C4-2B (cell line): ENCODE measurements at regions not wholly inside any gene's neighbourhood (a gene's known extent, or its start where the extent isn't known, plus 50 kb on each side); places are given as distances from the start of the nearest gene placed in this dataset.

Source experiments
- H3K27ac ChIP-seq: fragments of 450-650 bp; 2 replicates; pipeline ENCODE4 v1.5.1; 2017
- ZFX ChIP-seq: fragments of 450-650 bp; IDR thresholded peaks from 2 replicates; pipeline ENCODE4 v1.6.1; 2017
- TF ChIP-seq, protein P1 (sequence below): fragments of 450-650 bp; conservative IDR thresholded peaks from 2 replicates; pipeline ENCODE4 v1.5.1; 2017; ENCODE audit warnings: mild to moderate bottlenecking

DNA sequence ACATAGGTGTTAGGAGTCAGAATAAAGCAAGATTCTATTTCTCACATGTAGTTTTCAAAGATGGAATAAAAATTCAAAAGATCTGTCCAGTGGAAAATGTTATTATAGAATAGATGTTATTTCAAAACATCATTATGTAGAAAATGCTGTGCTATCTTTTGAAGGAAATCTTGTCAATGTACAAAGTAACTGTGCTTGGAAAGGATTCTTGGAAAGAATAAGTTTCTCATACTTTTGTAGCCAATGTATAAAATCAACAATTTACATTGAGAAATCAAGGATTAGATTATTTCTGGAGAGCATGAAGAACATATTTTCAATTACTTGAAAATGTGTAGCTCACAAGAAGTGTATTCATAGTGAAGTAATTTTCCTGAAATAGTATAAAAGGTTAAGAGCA is 532.5 kb upstream of the MGAT4C start:
- H3K27ac ChIP-seq, result no peak overlapping the region
- no peak for TF ChIP-seq ZFX
- TF ChIP-seq, protein P1, sequence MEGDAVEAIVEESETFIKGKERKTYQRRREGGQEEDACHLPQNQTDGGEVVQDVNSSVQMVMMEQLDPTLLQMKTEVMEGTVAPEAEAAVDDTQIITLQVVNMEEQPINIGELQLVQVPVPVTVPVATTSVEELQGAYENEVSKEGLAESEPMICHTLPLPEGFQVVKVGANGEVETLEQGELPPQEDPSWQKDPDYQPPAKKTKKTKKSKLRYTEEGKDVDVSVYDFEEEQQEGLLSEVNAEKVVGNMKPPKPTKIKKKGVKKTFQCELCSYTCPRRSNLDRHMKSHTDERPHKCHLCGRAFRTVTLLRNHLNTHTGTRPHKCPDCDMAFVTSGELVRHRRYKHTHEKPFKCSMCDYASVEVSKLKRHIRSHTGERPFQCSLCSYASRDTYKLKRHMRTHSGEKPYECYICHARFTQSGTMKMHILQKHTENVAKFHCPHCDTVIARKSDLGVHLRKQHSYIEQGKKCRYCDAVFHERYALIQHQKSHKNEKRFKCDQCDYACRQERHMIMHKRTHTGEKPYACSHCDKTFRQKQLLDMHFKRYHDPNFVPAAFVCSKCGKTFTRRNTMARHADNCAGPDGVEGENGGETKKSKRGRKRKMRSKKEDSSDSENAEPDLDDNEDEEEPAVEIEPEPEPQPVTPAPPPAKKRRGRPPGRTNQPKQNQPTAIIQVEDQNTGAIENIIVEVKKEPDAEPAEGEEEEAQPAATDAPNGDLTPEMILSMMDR, result no peak

DNA sequence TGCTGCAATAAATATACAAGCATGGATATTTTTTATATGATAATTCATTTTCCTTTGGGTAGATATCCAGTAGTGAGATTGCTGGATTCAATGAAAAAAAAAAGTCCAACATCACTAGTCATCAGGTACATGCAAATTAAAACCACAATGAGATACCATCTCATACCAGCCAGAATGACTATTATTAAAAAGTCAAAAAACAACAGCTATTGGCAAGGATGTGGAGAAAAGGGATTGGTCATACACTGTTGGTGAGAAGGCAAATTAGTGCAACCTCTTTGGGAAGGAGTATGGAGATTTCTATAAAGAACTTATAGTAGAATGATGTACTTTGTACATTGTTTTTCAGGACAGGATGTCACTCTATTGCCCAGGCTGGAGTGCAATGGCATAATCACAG is 531.2 kb upstream of the MGAT4C start:
- no peak overlapping the region for H3K27ac ChIP-seq
- TF ChIP-seq, protein P1, result no peak
- no peak for TF ChIP-seq ZFX

DNA sequence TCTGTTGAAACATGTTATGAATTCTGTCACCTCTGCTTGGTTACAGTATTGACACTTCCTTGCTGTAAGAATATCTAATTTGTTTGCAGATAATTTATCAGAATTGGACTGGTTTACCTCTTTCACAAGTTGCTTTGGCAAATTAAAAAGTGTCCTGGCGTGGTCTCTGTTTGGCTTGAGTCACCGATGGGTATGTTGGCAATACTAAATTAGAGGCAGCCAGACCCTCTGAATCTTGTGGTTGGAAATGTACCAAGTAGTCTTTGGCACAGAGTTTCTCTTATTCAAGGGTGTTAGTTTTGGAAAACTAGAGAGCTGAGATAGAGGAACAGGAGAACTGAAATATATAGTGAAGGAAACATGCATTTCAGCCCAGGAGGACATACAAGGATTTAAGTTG is 521.1 kb upstream of the MGAT4C start:
- TF ChIP-seq, protein P1, result no peak
- no peak for TF ChIP-seq ZFX
- H3K27ac ChIP-seq, result no peak overlapping the region

DNA sequence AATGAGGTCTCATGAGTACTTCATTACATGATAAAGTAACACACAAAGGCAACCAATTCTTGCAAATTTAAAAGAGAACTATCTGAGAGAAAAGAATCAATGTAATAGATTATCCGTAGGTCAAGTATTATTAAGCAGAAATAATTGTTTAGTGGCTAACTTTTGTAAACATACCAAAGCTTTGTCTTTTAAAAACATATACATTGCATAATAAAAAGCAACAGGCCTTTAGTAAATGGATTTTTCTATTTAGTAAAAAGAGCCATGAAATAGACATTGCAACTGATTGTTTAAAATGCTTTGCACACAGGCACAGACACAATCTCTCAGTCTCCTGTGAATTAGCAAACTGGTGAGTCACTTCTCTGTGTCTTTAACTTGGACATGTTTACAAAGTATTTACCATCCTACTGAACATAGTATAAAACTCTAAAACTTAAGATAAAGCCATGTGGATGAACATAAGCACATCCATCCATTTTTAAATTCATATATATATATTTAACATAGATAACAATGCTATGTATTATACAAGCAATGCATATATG is 518.7 kb upstream of the MGAT4C start:
- H3K27ac ChIP-seq, result no peak overlapping the region
- no peak for TF ChIP-seq ZFX
- TF ChIP-seq, protein P1, result no peak

DNA sequence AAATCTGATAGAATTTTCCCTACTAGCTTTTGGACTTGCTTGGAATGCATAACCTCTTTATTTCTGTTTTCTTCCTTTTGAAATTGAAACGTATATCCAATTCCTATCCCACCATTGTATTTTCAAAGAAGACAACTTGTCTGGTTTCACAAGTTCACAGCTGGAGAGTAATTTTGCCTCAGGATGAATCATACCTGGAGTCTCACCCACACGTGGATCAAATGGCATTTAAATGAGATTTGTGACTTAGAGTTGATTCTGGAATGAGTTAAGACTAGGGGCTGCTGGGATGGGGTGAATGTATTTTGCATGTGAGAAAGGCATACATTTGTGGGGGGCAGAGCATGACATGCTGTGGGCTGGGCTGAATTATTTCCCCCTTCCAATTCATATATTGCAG is 516.5 kb upstream of the MGAT4C start:
- no peak overlapping the region for H3K27ac ChIP-seq
- TF ChIP-seq, protein P1, result no peak
- TF ChIP-seq ZFX, result no peak

DNA sequence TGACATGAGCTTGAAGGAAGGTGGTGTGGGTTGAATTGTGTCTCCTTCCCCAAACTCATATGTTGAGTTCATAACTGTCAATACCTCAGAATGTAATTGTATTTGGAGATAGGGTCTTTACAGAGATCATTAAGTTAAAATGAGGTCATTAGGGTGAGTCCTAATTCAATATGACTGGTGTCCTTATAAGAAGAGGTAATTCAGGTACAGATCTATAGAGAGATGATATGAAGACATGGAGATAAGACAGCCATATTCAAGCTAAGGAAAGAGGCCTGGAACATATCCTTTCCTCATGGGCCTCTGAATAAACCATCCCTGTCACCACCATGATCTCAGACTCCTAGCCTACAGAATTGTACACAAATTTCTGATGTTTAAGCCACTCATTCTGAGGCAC is 514.7 kb upstream of the MGAT4C start:
- no peak overlapping the region for H3K27ac ChIP-seq
- no peak for TF ChIP-seq ZFX

DNA sequence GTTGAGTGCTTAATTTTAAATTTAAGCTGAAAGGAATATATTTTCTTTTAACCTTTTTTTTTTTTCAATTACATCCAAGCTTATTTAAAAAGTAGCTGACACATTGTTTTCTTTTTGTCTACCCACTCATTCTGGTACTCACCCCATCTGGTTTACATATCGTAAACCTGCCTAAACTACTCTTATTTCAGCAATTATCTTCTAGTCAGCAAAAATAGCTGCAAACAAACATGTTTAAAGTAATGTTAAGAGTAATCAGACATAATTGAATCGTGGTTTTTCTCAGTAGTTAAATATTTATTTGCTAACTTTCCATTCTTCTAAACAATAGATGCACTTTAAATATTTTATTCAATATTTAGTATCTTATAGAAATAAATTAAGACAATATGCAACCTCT is 492.7 kb upstream of the MGAT4C start:
- H3K27ac ChIP-seq, result no peak overlapping the region
- no peak for TF ChIP-seq ZFX
- TF ChIP-seq, protein P1, result no peak

DNA sequence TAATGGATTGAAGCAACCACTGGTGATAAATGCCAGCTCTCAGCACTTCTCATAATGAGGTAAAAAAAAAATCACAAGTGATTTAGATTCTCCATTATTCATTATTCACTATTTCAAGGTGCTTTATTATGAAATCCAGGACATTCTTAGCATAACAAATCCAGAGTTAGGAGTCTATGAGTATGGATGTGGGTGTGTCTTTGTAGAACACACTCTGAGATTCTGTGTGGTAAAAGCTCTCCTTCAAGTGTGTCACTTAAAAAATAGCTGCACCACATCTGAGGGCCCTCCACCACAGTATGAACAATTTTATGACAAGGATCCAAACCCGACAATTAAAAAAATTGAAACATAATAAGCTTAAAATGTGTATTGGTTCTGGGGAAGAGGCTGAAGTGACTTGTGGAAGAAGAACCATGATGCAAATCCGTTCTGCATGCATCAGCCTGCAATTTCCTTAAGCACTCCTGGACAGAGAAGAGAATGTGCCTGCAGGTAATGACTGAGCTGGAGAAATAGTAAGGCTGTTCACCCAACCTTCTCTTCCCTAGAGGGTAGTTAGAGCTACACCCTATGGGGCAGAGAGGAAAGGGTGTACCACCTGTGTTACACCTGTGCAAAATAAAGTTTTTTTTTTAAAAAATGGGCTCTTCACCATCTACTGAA is 488.5 kb upstream of the MGAT4C start:
- no peak overlapping the region for H3K27ac ChIP-seq
- TF ChIP-seq, protein P1, result no peak
- TF ChIP-seq ZFX, result no peak
